Lower leg skin (tissue), 3 donors: ENCODE measurements at regions not wholly inside any gene's neighbourhood (a gene's known extent, or its start where the extent isn't known, plus 50 kb on each side); places are given as distances from the start of the nearest gene placed in this dataset.

Source experiments
- CTCF ChIP-seq, 3 donors: fragments of 450-650 bp; IDR thresholded peaks; one replicate each; pipeline ENCODE4 v1.5.1; 2016; ENCODE audit warnings: antibody characterized with exemption in 3 of 3, mild to moderate bottlenecking in 3 of 3, moderate library complexity in 2 of 3
- POLR2A ChIP-seq, 2 donors: fragments of 450-650 bp; IDR thresholded peaks; one replicate each; pipeline ENCODE4 v1.6.1; 2016 to 2017; ENCODE audit warnings: antibody characterized with exemption in 2 of 2, mild to moderate bottlenecking in 1 of 2, moderate library complexity in 1 of 2

- TF ChIP-seq CTCF (IDR thresholded peaks at IDR 0.05), result no peak
- TF ChIP-seq POLR2A (IDR thresholded peaks at IDR 0.05), result no peak
These were observed 82.3 kb upstream of the RNU6-1 start for GRCh38 chr15:67922106-67922675.
